ENCODE measurements at regions not wholly inside any gene's neighbourhood (a gene's known extent, or its start where the extent isn't known, plus 50 kb on each side); places are given as distances from the start of the nearest gene placed in this dataset.

DNA sequence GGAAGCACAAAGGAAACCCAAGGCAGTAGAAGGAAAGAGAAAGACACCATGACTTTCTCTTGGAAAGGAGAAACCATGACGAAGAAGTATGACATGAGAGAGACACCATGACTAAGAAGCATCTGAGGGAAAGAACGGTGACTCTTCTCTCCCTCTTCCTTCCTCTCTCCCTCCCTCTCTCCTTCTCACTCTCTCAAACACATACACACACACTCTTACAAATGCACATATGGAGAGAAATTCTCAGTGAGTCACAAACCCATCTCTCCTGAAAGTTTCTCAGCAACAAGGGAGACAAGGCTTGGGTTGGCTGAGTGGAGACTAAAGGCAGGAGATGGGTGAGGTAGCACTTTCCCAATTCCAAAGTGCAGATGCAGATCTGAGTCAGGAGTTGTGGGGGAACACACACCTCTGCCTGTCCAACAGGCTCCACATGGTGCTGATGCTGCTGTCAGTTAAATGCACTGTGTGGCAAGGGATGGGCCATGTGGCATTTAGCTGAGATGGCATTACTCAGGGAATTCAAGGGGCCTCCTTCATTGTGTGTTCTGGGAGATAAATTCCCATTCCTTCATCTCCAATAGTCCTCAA lies 336.7 kb upstream of the C16orf82 start:
- no peak for DNase-seq

DNA sequence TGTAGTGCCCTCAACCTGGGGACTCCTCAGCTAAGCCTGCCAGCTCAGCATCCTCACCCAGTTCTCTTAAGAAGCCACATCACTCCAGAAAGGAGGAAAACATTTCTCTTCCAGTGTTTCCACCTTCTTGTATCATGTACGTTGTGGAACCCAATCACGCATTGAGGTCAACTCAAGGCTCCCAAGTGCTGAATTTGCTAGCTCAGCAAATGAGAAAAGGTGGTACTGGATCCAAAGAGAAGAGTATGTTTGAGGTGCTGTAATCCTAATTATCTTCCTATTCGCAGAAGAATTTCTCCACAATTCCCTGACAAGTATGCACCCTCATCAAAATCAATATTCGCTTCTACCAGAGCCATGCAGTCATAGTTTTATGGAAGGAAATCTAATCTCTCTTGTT lies 335.0 kb upstream of the C16orf82 start:
- no peak for DNase-seq

DNA sequence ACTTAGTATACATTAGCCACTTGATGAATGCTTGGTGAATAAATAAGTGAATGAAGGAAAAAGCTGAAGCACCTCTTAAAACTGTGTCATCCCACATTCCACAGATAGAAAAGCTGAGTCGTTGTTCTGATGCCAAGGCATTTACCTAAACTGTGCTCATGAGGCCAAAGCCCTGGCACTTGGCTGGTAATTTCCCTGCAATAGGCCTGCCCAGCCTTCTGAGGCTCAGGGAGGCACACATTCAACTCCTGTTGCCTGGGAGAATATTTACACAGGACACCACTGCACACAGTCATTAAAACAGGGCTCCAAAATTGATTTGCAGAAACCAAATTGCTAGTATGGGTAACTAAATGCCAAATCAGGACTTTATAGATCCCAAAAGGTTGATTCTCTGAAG lies 333.0 kb upstream of the C16orf82 start:
- no peak for DNase-seq

DNA sequence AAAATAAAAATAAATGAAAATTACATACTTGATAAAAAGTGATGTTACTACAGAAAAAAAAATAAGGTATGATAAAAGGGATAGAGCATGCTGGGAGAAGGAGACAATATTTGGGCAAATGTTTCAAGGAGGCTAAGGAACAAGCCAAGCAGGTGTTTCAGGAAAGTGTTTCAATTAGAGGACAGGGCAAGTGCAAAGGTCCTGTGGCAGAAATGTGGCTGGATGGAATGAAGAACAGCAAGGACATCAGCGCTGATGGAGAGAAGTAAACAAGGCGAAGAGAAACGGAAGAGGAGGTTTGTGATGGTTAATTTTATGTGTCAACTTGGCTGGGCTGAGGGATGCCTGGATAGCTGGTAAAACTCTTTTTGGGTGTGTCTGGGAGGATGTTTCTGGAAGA lies 331.2 kb upstream of the C16orf82 start:
- DNase-seq = no peak

DNA sequence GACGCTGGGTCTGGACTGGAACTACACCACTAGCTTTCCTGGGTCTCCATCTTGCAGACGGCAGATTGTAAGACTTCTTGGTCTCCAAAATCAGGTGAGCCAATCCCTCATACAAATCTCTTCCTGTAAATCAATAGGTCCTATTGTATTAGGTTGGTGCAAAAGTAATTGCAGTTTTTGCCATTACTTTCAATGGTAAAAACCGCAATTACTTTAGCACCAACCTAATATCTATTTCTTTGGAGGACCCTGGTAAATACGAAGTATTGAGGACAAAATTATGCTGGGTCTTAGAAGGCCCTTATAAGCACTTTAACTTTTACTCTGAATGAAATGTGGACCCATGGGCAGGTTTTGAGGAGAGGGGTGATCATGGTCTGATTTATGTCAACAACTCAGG lies 330.6 kb upstream of the C16orf82 start:
- no peak for DNase-seq

DNA sequence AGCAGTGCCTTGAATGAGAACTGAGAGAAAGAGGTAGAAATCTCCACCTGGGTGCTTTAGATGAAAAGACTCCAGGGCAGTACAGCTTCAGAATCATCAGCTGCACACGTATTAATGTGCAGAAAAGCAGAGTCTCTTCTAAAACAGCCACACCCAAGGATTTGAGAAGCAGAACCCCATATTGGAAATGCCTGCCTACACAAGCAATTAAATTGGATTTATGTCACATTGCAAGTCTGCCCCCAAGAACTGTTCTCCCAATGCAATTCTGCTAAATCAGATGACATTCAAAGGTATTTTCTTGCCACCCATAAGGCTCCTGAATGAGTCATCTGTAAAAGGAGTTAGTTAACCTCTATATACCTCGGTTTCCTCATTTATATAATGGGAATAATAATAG lies 326.0 kb upstream of the C16orf82 start:
- no peak for DNase-seq

DNA sequence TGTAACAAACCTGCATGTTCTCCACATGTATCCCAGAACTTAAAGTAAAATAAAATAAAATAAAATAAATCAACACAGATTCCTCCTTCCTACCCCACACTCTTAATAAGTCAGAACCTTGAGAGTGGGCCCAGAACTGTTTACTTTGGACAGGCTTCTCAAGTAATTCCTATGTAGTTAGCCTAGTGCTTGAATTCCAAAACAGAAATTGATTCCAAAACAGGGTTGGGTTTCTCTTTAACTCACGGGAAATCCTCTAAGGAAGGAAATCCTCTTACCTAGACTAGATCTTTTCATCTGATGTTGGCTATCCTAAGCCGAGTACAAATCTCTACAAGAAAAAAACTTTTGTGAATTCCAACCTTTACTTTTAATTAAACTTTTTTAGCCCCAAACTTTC lies 324.7 kb upstream of the C16orf82 start:
- DNase-seq = no peak

DNA sequence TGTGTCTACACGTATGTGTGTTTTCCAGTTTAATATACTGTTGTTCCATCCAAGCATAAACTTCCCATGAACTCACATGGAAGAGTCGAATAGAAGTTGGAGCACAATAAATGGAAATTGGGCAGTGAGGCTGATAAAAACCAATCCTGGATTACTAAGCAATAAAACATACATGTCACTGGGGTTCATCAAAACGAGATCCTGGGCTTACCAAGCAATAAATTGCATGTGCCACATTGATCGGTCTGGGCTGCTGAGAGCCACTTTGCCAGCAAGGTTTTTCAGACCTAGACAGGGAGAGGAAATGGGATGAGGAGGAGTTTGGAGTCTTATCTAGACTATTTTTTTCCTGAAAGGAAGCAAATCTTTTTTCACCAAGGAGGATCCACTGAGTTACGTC lies 322.3 kb upstream of the C16orf82 start:
- no peak for DNase-seq

DNA sequence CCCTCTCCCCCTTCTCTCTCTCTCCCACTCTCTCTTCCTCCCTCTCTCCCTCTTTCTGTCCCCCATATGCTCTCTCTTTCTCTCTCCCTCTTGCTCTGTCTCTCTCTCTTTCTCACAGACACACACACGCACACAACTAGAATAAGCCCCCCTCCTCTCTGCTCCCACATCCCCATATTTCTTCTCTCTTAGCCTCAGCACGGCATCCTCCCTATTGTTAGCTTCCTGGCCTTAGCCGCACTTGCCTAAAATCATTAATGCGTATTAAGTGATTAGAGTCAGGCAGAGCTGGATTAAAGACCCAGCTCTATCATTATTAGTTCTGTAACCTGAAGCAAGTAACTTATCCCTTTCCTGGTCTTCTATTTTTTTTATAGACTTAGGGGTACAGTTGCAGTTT lies 319.0 kb upstream of the C16orf82 start:
- DNase-seq = no peak

DNA sequence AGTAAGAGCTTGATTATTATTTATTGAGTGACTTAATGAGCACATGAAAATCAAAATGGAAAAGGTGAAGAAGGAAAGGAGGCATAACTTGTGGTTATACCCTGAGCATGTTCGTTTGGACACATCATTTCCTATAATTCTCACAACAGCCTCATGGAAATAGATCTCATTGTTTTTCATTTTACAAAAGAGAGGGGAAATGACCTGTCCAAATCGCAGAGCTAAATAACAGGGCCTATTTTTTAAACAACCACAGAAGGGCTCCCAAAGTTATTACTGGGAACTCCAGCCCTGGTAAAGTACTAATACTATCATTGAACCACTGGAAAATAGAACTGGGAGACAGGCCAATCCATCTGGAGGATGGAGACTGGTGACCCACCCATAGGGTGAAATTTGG lies 317.7 kb upstream of the C16orf82 start:
- DNase-seq = no peak

DNA sequence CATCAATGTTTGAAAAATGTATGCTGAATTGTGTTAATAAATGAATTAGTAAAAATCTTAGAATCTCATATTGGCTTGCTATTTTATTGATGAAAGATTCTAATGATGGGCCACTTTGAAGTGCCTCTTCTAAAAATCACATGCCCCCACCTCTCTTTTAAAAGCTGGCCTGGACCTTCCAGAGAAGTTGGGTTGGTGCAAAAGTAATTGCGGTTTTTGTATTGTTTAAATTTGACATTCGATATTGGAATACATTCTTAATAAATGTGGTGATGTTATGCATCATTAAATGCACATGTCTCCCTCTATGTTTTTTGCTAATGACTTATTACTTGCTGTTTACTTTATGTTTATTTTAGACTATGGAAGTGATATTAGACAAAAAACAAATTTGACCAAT lies 314.6 kb upstream of the C16orf82 start:
- no peak for DNase-seq

DNA sequence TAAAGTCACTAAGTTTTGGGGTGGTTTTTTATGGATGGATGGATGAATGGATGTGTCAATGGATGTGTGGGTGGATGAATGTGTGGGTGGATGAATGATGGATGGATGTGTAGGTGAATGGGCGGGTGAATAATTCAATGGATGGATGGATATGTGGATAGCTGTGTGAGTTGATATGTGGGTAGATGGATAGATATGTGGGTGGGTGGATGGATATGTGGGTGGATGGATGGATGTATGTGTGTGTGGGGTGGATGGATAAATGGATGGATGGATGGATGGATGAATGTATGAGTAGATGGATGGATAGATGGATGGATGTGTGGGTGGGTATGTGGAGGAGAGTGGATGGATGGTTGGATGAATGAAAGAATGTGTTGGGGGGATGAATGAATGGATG lies 310.1 kb upstream of the C16orf82 start:
- DNase-seq = no peak

DNA sequence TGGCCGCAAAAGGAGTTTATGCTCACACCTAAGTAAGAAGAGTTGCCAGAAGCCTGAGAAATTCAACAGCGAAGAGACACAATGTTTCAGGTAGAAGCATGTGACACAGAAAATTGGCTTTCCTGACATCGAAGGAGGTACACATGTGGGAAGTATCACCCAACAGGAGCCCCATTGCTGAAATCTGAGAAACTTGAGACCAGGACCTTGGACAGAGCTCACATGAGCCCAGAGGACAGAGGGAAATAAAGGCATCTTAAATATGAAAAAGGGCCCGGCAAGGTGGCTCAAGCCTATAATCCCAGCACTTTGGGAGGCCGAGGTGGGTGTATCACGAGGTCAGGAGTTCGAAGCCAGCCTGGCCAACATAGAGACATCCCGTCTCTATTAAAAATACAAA lies 304.1 kb upstream of the C16orf82 start:
- DNase-seq = no peak

DNA sequence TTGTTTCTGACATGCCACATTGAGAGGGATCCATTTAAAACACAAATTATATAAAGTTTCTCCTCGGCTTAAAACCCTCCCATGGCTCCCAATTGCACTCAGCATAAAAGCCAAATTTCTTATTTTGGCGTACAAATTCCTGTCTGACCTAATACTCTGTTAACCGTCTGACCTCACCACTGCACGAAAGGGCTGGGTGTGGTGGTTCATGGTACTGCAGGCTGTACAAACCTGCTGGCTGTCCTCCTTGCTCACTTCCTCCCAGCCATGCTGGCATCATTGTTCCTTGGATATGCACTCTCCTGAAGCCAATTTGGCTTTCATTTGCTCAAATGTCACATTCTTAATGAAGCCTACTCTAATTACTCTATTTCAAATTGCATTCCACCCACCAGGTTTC lies 301.6 kb upstream of the C16orf82 start:
- no peak for DNase-seq

DNA sequence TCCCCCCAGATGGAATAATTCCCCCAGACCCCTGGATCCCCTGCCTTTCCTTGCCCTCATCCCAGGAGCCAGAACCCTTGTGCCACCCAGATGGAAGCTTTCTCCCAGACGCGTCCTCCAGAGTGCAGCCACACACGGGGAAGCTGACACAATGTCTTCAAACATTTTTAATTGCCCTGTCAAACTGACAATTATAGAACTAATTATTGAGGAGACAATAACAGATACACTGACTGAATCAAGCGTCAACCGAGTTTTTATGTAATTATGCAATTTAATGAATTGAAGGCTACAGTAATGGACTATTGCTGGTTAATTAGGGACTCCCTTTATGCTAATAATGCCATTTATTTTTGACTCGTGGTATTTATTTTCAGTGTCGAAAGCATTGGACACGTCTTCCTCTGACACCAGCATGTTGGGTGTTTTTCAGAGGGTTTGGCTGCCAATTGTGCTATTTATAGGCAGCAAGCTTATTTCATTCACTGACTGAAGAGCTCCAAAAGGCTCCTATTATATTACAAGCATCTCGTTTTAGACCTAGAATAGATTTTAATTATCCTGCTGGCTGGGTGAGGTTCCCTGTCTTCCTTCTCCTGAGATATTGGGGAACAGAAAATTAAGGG lies 298.2 kb upstream of the C16orf82 start:
- no peak for DNase-seq

DNA sequence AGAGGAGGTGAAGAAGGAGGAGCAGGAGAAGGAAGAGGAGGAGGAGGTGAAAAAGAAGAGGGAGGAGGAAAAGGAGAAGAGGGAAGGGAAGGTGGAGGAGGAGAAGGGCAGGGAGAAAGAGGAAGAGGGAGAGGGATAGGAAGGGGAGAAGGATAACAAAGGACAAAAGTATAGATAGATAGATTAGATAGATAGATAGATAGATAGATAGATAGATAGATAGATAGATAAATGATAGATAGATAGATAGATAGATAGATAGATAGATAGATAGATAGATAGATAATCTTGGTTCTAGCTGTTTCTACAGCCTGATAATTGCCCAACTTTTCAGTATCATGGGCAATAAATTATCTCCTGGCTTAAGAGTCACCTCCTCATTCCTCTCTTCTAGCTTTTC lies 296.2 kb upstream of the C16orf82 start:
- DNase-seq = no peak

DNA sequence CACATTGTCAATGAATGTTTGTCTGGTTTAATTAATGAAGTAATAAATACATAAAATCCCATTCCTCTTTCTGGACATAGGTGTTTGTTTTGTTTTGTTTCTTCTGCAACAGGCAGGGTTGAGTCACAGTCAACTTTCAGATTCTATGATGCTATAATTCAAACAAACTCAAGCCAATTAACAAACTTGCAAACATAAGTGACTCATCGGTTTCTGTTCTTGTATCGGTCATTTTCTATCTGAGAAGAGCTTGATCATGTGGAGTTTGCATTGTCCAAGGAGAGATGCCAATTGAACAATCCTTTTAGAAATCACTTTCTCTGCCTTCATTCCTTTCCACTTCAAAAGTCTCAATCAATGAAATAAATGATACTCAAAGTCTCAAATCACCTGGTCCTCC lies 294.2 kb upstream of the C16orf82 start:
- DNase-seq = no peak

DNA sequence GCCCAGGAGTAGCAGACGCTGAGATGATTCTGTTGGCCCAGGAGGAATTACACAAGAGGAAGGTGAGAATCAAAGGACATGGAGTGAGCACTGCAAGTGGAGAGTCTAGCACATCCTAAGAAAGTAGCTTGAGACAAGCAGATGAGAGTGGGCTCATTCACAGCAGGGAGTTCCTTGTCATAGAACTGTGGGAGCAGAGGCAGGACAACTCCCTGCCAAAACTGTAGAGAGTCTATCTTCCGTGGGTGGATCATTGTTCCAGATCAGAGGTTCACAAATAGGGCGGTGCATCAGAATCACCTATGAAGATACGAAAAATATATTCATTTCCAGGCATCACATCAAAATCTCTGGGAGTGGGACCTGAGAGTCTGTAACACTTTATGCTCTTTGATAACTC lies 288.9 kb upstream of the C16orf82 start:
- no peak for DNase-seq

DNA sequence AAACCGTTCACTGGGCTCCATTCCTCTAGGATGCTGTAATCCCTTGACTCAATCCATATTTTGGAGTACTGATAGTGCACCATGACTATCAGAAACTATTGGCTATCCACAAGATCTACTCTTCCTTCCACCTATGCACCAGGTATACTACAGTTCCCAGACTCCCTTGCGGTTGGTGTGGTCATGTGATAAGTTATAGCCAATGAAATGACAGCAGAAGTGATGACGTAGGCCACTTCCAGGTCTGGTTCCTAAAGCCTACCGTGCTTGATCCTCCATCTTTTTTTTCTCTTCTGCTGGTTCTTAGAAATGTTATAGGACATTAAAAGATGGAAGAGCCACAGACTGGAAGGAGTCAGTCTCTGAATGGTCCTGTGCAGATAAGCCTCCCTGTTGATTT lies 278.8 kb upstream of the C16orf82 start:
- no peak for DNase-seq

DNA sequence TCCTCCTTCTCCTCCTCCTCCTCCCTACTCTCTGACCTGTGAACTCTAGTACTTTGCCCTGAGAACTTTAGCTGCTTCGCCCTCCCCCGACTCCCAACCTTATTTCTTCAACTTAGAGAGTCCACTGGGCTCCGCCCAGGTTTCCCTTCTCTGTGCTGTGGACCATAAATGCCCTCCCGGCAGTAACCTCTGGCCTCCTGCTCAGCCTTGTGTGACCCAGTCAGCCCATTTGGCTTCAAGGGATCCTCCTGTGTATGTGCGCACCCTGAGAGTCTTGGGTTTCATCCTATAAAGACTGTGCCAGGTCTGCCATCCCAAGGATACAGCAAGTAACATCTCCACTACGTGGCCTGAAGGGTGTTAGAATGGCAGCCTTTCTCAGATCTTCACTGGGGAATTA lies 275.6 kb upstream of the C16orf82 start:
- DNase-seq = no peak

DNA sequence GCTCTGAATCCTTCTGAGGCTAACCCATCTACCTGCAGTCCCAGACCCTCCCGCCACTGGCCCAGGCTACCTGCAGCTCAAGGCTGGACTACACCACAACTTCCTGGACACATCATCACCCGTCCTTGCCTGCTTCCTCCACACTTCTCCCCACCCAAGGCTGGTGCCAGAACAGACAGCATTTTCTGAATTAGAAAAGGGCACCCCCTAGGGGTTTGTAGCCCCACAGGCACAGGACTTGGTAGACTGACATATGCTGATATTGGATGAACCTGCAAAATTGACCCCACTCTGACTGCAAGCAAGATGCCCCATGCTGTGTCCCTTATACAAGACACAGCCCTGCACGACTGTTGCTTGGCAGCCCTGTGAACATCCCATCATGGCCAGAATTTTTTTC lies 271.5 kb upstream of the C16orf82 start:
- no peak for DNase-seq

DNA sequence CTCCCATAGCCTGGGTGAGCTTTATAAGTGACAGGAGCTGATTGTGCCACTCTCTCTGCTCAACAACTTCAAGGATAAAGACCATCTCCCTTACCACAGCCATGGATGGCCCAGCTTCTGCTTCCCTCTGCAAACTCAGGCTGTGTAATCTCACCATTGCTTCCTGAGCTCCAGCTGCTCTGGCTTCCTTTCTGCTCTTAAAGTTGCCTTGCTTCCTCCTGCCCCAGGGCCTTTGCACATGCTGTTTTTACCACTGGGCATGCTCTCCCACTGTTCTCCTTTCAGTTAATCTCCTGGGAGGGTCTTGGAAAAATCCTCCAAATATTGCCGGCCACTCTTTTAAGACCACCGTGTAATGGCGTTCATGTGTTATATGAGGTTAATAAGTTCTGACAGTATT lies 265.1 kb upstream of the C16orf82 start:
- DNase-seq = no peak

DNA sequence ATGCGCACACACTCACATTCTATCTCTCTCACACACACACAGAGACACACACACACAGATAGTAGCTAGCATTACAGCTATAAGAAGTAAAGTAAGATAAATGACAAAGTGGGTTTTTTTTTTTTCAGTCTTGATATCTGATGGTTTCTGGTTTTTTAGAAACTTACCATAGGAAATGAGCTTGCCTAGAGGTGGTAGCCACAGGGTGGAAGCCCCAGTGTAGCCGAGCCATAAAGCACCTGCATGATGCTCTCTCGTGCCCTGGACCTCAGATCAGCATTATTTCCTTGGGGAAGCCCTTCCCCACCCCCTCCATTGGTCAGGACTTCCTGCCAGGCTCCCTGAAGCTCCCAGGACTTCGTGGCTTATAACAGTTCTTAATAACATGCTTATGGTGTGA lies 264.3 kb upstream of the C16orf82 start:
- DNase-seq = no peak

DNA sequence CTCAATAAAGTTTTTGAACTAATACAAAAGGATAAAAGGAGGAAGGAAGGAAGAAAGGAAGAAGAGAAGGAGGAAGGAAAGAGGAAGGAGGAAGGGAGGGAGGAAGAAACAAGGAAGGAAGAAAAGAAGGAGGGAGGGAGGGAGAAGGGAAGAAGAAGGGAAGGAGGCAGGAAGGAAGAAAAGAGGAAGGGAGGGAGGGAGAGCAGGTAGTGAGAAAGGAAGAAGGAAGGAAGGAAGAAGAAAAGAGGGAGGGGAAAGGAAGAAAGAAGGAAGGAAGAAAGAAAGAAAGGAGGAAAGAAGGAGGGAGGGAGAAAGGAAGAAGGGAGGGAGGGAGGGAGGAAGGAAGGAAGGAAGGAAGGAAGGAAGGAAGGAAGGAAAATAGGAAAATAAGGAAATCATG lies 263.8 kb upstream of the C16orf82 start:
- DNase-seq = no peak

DNA sequence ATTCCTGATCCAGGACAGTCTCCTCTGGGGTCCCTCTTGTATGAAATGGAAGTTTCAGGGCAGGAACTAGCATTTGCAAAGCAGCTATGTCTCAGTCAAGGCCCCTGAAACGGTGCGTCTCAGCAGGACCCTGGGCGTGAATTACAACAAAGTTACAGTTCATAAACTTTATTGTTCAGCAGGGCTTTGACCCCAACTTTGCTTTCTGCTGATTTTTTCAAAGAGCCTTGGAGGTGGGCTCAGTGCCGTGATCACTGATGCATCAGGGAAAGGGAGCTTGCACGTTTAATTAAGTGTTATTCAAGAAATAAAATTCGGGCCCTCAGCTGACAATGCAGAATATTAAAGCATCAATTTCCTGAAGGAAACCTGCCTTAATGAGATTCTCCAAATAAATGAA lies 260.1 kb upstream of the C16orf82 start:
- no peak for DNase-seq

DNA sequence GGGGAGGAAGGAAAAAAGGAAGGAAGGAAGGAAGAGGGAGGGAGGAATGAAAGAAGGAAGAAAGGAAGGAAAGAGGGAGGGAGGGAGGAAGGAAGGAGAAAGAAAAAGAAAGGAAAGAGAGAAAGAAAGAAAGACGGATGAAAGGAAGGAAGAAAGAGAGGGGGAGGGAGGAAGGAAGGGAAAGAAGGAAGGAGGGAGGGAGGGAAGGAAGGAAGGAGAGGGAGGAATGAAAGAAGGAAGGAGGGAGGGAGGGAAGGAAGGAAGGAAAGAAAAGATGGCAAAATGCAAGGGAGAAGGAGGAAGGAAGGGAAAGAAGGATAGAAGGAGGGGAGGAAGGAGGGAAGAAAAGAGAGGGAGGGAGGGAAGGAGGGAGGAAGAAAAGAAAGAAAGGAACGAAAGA lies 257.3 kb upstream of the C16orf82 start:
- no peak for DNase-seq

Measured in femur (tissue), 1 donor.